Loucy (cell line): ENCODE measurements at regions not wholly inside any gene's neighbourhood (a gene's known extent, or its start where the extent isn't known, plus 50 kb on each side); places are given as distances from the start of the nearest gene placed in this dataset.

Experiments used
- H2AFZ ChIP-seq: fragments of 200-600 bp; sonication (generic); 2 replicates; pipeline ENCODE4 v1.6.0; 2016; ENCODE audit warnings: antibody characterized with exemption, mild to moderate bottlenecking, low read length, moderate library complexity
- H3F3A ChIP-seq: fragments of 200-600 bp; 2 replicates; pipeline ENCODE4 v1.6.0; 2016; ENCODE audit warnings: antibody characterized with exemption, low read depth, mild to moderate bottlenecking
- H3K27me3 ChIP-seq: fragments of 200-600 bp; sonication (generic); 2 replicates; pipeline ENCODE4 v1.6.1; 2014; ENCODE audit warnings: low read length, mild to moderate bottlenecking; ENCODE audit not compliant: insufficient read depth, poor library complexity, severe bottlenecking
- H3K36me3 ChIP-seq: fragments of 200-600 bp; sonication (generic); 2 replicates; pipeline ENCODE4 v1.6.1; 2016; ENCODE audit warnings: low read length; ENCODE audit not compliant: insufficient read depth
- H3K4me1 ChIP-seq: fragments of 200-600 bp; sonication (generic); 2 replicates; pipeline ENCODE4 v1.5.1; 2014; ENCODE audit warnings: low read length, mild to moderate bottlenecking; ENCODE audit not compliant: insufficient read depth, poor library complexity, severe bottlenecking
- H3K4me2 ChIP-seq: fragments of 200-600 bp; sonication (generic); 2 replicates; pipeline ENCODE4 v1.6.0; 2014; ENCODE audit warnings: antibody characterized with exemption, low read length, low read depth, mild to moderate bottlenecking; ENCODE audit not compliant: poor library complexity, severe bottlenecking
- H3K4me3 ChIP-seq: fragments of 200-600 bp; sonication (generic); 2 replicates; pipeline ENCODE4 v1.5.1; 2014; ENCODE audit warnings: low read length, mild to moderate bottlenecking, mixed read lengths; ENCODE audit not compliant: poor library complexity, severe bottlenecking
- H3K79me2 ChIP-seq: fragments of 200-600 bp; sonication (generic); 2 replicates; pipeline ENCODE4 v1.6.1; 2014; ENCODE audit warnings: low read length; ENCODE audit not compliant: insufficient read depth
- H3K9ac ChIP-seq: fragments of 200-600 bp; sonication (generic); 2 replicates; pipeline ENCODE4 v1.6.0; 2014; ENCODE audit warnings: mild to moderate bottlenecking, low read depth, low read length, moderate library complexity; ENCODE audit not compliant: poor library complexity, severe bottlenecking
- H3K9me2 ChIP-seq: fragments of 200-600 bp; sonication (generic); replicated peaks from 2 replicates; pipeline ENCODE4 v1.6.1; 2016; ENCODE audit warnings: low read depth, low read length, mixed read lengths
- H3K9me3 ChIP-seq: fragments of 200-600 bp; sonication (generic); 2 replicates; pipeline ENCODE4 v1.6.1; 2014; ENCODE audit warnings: mild to moderate bottlenecking, antibody characterized with exemption, low read length, low read depth; ENCODE audit not compliant: insufficient read depth
- H4K20me1 ChIP-seq: fragments of 200-600 bp; sonication (generic); 2 replicates; pipeline ENCODE4 v1.6.0; 2014; ENCODE audit warnings: antibody characterized with exemption, low read length, mild to moderate bottlenecking; ENCODE audit not compliant: insufficient read depth, poor library complexity, severe bottlenecking
- EZH2phosphoT487 ChIP-seq: fragments of 200-600 bp; IDR thresholded peaks from 2 replicates; pipeline ENCODE4 v1.6.1; 2018; ENCODE audit warnings: antibody characterized with exemption, mild to moderate bottlenecking, moderate library complexity, borderline replicate concordance
- TF ChIP-seq, protein P1 (sequence below): fragments of 200-600 bp; sonication (generic); conservative IDR thresholded peaks from 2 replicates; pipeline ENCODE4 v1.5.1; 2014; ENCODE audit warnings: mild to moderate bottlenecking, antibody characterized with exemption, low read length

- no peaks in the 10 kb centered on the region for H3K4me1 ChIP-seq
- no peak overlapping the region for H3K4me2 ChIP-seq
- no peaks in the 10 kb centered on the region for H3F3A ChIP-seq
- H3K9me3 ChIP-seq: no peaks in the 10 kb centered on the region; the same call in 1 of the 2 replicates
- no peaks in the 10 kb centered on the region for H3K9me2 ChIP-seq
- no peak overlapping the region for H3K9ac ChIP-seq
- H2AFZ ChIP-seq: no peak overlapping the region
- TF ChIP-seq, protein P1, sequence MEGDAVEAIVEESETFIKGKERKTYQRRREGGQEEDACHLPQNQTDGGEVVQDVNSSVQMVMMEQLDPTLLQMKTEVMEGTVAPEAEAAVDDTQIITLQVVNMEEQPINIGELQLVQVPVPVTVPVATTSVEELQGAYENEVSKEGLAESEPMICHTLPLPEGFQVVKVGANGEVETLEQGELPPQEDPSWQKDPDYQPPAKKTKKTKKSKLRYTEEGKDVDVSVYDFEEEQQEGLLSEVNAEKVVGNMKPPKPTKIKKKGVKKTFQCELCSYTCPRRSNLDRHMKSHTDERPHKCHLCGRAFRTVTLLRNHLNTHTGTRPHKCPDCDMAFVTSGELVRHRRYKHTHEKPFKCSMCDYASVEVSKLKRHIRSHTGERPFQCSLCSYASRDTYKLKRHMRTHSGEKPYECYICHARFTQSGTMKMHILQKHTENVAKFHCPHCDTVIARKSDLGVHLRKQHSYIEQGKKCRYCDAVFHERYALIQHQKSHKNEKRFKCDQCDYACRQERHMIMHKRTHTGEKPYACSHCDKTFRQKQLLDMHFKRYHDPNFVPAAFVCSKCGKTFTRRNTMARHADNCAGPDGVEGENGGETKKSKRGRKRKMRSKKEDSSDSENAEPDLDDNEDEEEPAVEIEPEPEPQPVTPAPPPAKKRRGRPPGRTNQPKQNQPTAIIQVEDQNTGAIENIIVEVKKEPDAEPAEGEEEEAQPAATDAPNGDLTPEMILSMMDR: no peak
- no peak for TF ChIP-seq EZH2phosphoT487
- no peaks in the 10 kb centered on the region for H3K79me2 ChIP-seq
- no peaks in the 10 kb centered on the region for H3K27me3 ChIP-seq
- no peaks in the 10 kb centered on the region for H4K20me1 ChIP-seq
- no peaks in the 10 kb centered on the region for H3K36me3 ChIP-seq
- H3K4me3 ChIP-seq: no peak overlapping the region
Measured at GRCh38 chr18:78736015-78736690, 243.5 kb upstream of the SALL3 start.

DNA sequence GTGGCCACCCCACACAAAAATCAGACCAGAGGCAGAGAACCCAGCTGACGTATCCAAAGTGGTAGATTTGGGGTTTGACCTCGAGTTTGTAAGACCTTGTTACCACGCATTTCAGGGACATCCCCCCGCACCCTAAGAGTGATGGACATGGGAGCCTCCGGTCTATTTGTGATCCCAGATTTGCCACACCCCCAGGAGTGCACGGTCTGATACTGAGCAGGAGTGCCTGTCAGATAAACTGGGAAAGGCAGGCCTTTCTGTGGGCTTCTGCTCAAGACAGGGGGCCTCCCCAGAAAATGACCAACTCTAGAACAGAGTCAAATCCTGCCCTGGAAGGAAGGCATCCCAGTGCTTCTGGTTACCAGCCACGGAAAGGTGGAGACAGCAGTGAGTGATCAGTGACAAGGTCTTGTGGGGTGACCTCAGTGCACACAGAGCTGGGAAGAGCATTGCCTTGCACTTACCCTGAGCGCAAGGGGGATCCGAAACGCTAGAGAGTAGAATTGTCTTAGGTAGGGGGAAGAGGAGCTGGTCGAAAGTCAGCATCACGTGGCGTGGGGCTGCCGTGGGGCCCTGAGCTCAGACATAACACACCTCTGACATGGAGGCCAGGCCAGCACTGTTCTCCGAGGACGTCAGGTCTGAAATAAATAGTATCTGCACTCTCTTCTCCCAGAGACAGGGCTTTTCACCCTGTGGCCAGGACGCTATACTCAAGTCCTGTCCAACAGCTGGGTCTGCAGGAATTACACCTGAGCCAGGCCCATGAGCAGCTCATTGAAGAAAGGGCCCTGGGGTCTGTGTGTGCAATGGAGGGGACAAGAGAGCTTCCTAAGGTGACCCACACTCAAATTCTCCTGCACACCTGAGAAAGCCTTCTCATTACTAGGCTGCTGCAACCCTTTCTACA, 242.4 kb upstream of the SALL3 start:
- Histone ChIP-seq H2AFZ (no peak overlapping the region), H3F3A (no peaks in the 10 kb centered on the region), H4K20me1 (no peaks in the 10 kb centered on the region), H3K9me3 (no peaks in the 10 kb centered on the region; the same call in 1 of the 2 replicates), H3K79me2 (no peaks in the 10 kb centered on the region), H3K4me3 (no peak overlapping the region), H3K27me3 (no peaks in the 10 kb centered on the region), H3K4me2 (no peak overlapping the region), H3K9ac (no peak overlapping the region), H3K4me1 (no peaks in the 10 kb centered on the region), H3K36me3 (no peaks in the 10 kb centered on the region), H3K9me2 (no peaks in the 10 kb centered on the region)
- TF ChIP-seq, protein P1: no peak
- no peak for TF ChIP-seq EZH2phosphoT487

DNA sequence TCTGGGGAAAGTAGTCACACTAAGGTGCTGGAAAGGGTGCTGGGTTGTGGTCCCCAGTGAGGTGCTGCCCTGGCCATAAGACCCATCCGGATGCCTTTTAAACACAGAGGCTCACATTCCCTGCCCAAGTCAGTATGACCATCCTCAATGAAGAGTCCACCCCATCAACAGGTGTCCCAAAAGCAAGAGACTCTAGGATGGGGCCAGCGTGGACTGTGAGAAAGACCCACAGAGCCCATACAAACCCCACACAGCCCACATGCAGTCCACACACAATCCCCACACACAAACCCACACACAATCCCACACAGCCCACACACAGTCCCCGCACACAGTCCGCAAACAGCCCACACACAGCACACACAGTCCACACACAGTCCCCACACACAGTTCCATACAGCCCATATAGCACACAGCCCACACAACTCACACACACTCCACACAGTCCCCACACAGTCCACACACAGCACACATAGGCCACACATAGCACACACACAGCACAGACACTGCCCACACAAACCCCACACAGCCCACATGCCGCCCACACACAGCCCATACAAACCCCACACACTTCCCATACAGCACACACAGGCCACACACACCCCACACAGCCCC, 241.4 kb upstream of the SALL3 start:
- TF ChIP-seq, protein P1: no peak
- no peak for TF ChIP-seq EZH2phosphoT487
- H3K4me1 ChIP-seq: no peaks in the 10 kb centered on the region
- H3K27me3 ChIP-seq: no peaks in the 10 kb centered on the region
- no peak overlapping the region for H3K9ac ChIP-seq
- H4K20me1 ChIP-seq: no peaks in the 10 kb centered on the region
- no peaks in the 10 kb centered on the region for H3K79me2 ChIP-seq
- H3K9me2 ChIP-seq: no peaks in the 10 kb centered on the region
- no peak overlapping the region for H3K4me3 ChIP-seq
- no peak overlapping the region for H2AFZ ChIP-seq
- H3F3A ChIP-seq: no peaks in the 10 kb centered on the region
- H3K36me3 ChIP-seq: no peaks in the 10 kb centered on the region
- no peak overlapping the region for H3K4me2 ChIP-seq
- no peaks in the 10 kb centered on the region; the same call in 1 of the 2 replicates for H3K9me3 ChIP-seq
